GM21423 (cell line): ENCODE measurements at regions not wholly inside any gene's neighbourhood (a gene's known extent, or its start where the extent isn't known, plus 50 kb on each side); places are given as distances from the start of the nearest gene placed in this dataset.
A peak's percentile ranks its signal among the peaks of the same experiment; 100 is the strongest.

Source experiments
- ATAC-seq: cut with Tn5 transposase; IDR thresholded peaks from one replicate; pipeline ENCODE4 v1.9.1; 2021; ENCODE audit warnings: mild to moderate bottlenecking, moderate library complexity; ENCODE audit not compliant: unreplicated experiment

- ATAC-seq: peak; percentile 90
Measured at GRCh38 chr4:56757821-56758411, 63.6 kb downstream of the SPINK2 start.

- peak; percentile 33 for ATAC-seq
Measured at GRCh38 chr4:56757261-56757746, 64.2 kb downstream of the SPINK2 start.

- ATAC-seq: no peak
Measured at GRCh38 chr4:56755901-56756300, 65.6 kb downstream of the SPINK2 start.

GRCh38 chr4:56752985-56753384 is 68.5 kb downstream of the SPINK2 start:
- no peak for ATAC-seq

- no peak for ATAC-seq
Measured at GRCh38 chr4:56750231-56750630, 69.1 kb upstream of the HOPX start.

- no peak for ATAC-seq
Measured at GRCh38 chr4:56748271-56748670, 67.2 kb upstream of the HOPX start.

GRCh38 chr4:56746639-56747038 is 65.5 kb upstream of the HOPX start:
- no peak for ATAC-seq

GRCh38 chr4:56745042-56745441 is 63.9 kb upstream of the HOPX start:
- ATAC-seq: no peak

- no peak for ATAC-seq
Measured at GRCh38 chr4:56744030-56744429, 62.9 kb upstream of the HOPX start.

GRCh38 chr4:56743550-56743949 is 62.5 kb upstream of the HOPX start:
- no peak for ATAC-seq

GRCh38 chr4:56742080-56742871 is 61.2 kb upstream of the HOPX start:
- ATAC-seq: no peak

- no peak for ATAC-seq
Measured at GRCh38 chr4:56741595-56741994, 60.5 kb upstream of the HOPX start.

GRCh38 chr4:56739066-56739777 is 58.1 kb upstream of the HOPX start:
- no peak for ATAC-seq

GRCh38 chr4:56737666-56738065 is 56.6 kb upstream of the HOPX start:
- ATAC-seq: no peak

GRCh38 chr4:56733352-56733751 is 52.3 kb upstream of the HOPX start:
- no peak for ATAC-seq

- ATAC-seq: no peak
Measured at GRCh38 chr4:56732301-56732700, 51.2 kb upstream of the HOPX start.

- ATAC-seq: no peak
Measured at GRCh38 chr4:56731857-56732256, 50.8 kb upstream of the HOPX start.
